ENCODE measurements at regions not wholly inside any gene's neighbourhood (a gene's known extent, or its start where the extent isn't known, plus 50 kb on each side); places are given as distances from the start of the nearest gene placed in this dataset.

DNA sequence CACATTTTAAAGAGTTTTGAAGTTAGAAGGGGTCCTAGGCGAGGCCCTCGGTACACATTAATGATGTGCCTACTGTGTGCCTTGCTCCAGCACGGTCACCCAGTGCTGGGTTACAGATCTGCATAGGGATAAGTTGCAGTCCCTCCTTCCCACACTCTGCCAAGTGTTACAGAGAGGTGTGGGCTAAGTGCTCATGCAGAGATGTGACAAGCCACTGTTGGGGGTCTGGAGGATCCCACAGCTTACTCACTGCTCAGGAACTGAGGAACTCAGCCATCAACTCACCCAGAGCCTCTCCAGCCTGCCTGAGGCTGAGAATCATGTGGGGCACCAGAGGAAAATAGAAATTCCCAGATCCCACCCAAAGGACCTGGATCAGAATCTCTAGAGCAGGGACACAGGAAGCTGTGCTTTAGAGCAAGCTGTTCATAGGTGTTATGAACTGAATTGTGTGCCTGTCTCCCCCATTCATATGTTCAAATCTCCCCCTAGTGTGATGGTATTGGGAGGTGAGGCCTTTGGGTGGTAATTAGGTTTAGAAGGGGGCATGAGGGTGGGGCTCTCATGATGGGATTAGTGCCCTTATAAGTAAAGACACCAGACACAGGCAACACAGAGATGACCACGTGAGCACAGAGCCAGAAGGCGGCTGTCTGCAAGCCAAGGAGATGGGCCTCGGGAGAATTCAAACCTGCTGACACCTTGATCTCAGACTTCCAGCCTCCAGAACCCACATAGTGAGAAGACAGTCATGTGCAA lies 164.1 kb downstream of the HSD17B3 start:
- TF ChIP-seq, protein P1, sequence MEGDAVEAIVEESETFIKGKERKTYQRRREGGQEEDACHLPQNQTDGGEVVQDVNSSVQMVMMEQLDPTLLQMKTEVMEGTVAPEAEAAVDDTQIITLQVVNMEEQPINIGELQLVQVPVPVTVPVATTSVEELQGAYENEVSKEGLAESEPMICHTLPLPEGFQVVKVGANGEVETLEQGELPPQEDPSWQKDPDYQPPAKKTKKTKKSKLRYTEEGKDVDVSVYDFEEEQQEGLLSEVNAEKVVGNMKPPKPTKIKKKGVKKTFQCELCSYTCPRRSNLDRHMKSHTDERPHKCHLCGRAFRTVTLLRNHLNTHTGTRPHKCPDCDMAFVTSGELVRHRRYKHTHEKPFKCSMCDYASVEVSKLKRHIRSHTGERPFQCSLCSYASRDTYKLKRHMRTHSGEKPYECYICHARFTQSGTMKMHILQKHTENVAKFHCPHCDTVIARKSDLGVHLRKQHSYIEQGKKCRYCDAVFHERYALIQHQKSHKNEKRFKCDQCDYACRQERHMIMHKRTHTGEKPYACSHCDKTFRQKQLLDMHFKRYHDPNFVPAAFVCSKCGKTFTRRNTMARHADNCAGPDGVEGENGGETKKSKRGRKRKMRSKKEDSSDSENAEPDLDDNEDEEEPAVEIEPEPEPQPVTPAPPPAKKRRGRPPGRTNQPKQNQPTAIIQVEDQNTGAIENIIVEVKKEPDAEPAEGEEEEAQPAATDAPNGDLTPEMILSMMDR (IDR thresholded peaks at IDR 0.05; ENCODE audit: extremely low read depth, low read depth, low read length) = no peak
- peak overlapping the region; percentile 63 for H3K4me3 ChIP-seq (ENCODE audit: insufficient read depth, low read length)
- peaks cover 2% of the 10 kb centered on the region for H3K27me3 ChIP-seq (ENCODE audit: insufficient read depth, low read length)
- peak overlapping the region; percentile 20 for H3K27ac ChIP-seq (ENCODE audit: low read depth, low read length)
- peak overlapping the region; percentile 87 for H3K4me2 ChIP-seq (ENCODE audit: insufficient read depth, low read length)
- no peaks in the 10 kb centered on the region for H3K36me3 ChIP-seq (ENCODE audit: insufficient read depth, low read length)
- H3K9me3 ChIP-seq (ENCODE audit: low read depth, low read length) = no peaks in the 10 kb centered on the region
- H4K20me1 ChIP-seq (ENCODE audit: insufficient read depth, low read length) = no peaks in the 10 kb centered on the region
- H3K79me2 ChIP-seq (ENCODE audit: insufficient read depth, low read length) = no peaks in the 10 kb centered on the region
- H3K4me1 ChIP-seq (ENCODE audit: insufficient read depth, low read length) = peaks cover 41% of the 10 kb centered on the region
- no peak for DNase-seq (ENCODE audit: insufficient read length, low spot score, missing footprints)
- peak overlapping the region; percentile 91 for H2AFZ ChIP-seq (ENCODE audit: low read length)

DNA sequence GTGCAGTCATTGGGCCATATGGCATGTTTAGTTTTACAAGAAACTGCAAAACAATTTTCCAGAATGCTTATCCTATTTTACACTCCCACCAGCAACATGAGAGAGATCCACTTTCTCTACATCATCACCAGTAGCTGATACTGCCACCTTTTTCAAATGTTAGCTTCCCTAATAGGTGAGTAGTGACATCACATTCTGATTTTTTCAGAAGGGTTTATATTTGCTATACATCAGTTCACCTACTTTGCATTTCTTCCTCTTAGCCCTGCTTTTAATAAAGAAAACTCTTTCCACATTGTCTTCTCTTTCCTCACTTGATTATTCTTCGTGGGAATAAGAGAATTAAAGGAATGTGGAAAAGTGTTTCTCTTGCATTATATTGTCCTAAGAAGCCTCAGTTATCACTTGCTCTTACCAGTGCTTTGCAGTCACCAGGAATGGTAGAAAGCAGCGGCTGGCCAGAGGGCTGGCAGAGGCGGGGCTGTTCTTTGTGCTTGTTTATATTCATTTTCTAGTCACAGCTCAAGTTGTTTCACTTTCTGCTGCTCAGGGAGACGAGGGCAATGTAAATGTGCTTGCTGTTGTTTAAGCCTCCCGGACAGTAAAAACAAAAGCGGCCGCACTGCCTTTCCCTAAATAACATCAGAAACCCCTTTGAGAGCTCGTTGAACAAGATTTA lies 164.8 kb downstream of the HSD17B3 start:
- Histone ChIP-seq H3K36me3 (ENCODE audit: insufficient read depth, low read length) (no peaks in the 10 kb centered on the region), H3K27me3 (ENCODE audit: insufficient read depth, low read length) (peaks cover 8% of the 10 kb centered on the region), H2AFZ (ENCODE audit: low read length) (peak overlapping the region; percentile 91), H3K79me2 (ENCODE audit: insufficient read depth, low read length) (no peaks in the 10 kb centered on the region), H3K4me3 (ENCODE audit: insufficient read depth, low read length) (peak overlapping the region; percentile 63), H3K4me2 (ENCODE audit: insufficient read depth, low read length) (peak overlapping the region; percentile 87), H3K4me1 (ENCODE audit: insufficient read depth, low read length) (peaks cover 41% of the 10 kb centered on the region), H3K27ac (ENCODE audit: low read depth, low read length) (peak overlapping the region; percentile 20), H4K20me1 (ENCODE audit: insufficient read depth, low read length) (no peaks in the 10 kb centered on the region), H3K9me3 (ENCODE audit: low read depth, low read length) (no peaks in the 10 kb centered on the region)
- TF ChIP-seq, protein P1 (IDR thresholded peaks at IDR 0.05; ENCODE audit: extremely low read depth, low read depth, low read length) = no peak
- DNase-seq (ENCODE audit: insufficient read length, low spot score, missing footprints) = no peak

GRCh38 chr9:96135753-96136290 lies 166.2 kb downstream of the HSD17B3 start:
- Histone ChIP-seq H3K27ac (ENCODE audit: low read depth, low read length) (no peak overlapping the region), H3K4me1 (ENCODE audit: insufficient read depth, low read length) (peaks cover 37% of the 10 kb centered on the region), H3K4me3 (ENCODE audit: insufficient read depth, low read length) (no peak overlapping the region), H2AFZ (ENCODE audit: low read length) (no peak overlapping the region), H3K9me3 (ENCODE audit: low read depth, low read length) (no peaks in the 10 kb centered on the region), H3K36me3 (ENCODE audit: insufficient read depth, low read length) (no peaks in the 10 kb centered on the region), H3K27me3 (ENCODE audit: insufficient read depth, low read length) (peaks cover 11% of the 10 kb centered on the region), H4K20me1 (ENCODE audit: insufficient read depth, low read length) (no peaks in the 10 kb centered on the region), H3K4me2 (ENCODE audit: insufficient read depth, low read length) (no peak overlapping the region), H3K79me2 (ENCODE audit: insufficient read depth, low read length) (no peaks in the 10 kb centered on the region)
- TF ChIP-seq, protein P1 (IDR thresholded peaks at IDR 0.05; ENCODE audit: extremely low read depth, low read depth, low read length) = no peak
- DNase-seq (ENCODE audit: insufficient read length, low spot score, missing footprints) = no peak
